Calu3 (cell line): ENCODE measurements at regions not wholly inside any gene's neighbourhood (a gene's known extent, or its start where the extent isn't known, plus 50 kb on each side); places are given as distances from the start of the nearest gene placed in this dataset.

Experiments used
- BruUV-seq: library from RNA; stranded (reverse); fragments of 400-500 nt; replicated peaks from 2 replicates; lab custom pipeline; 2021; lab: Mats Ljungman, UMichigan
- CTCF ChIA-PET: fragments of 300-600 bp; sonication (Branson Sonifier 250); formaldehyde crosslinking; loops from one replicate; lab custom pipeline; 2022; ENCODE audit warnings: antibody characterized with exemption; lab: Charles Lee
- DNase-seq: peaks from one replicate; pipeline ENCODE4 v3.0.0; 2022
- H3K27ac Mint-ChIP-seq: one replicate; pipeline ENCODE4 v1.8.0; 2022; ENCODE audit warnings: mixed read lengths; ENCODE audit not compliant: unreplicated experiment
- H3K27me3 Mint-ChIP-seq: one replicate; pipeline ENCODE4 v1.8.0; 2022; ENCODE audit warnings: mixed read lengths; ENCODE audit not compliant: unreplicated experiment
- H3K36me3 Mint-ChIP-seq: one replicate; pipeline ENCODE4 v1.8.0; 2022; ENCODE audit warnings: mild to moderate bottlenecking, moderate library complexity, mixed read lengths; ENCODE audit not compliant: insufficient read depth, unreplicated experiment
- H3K4me1 Mint-ChIP-seq: one replicate; pipeline ENCODE4 v1.8.0; 2022; ENCODE audit warnings: mild to moderate bottlenecking, low read depth, mixed read lengths; ENCODE audit not compliant: unreplicated experiment
- H3K4me3 Mint-ChIP-seq: one replicate; pipeline ENCODE4 v1.8.0; 2022; ENCODE audit warnings: mild to moderate bottlenecking, low read depth, moderate library complexity, mixed read lengths; ENCODE audit not compliant: unreplicated experiment
- H3K9me3 Mint-ChIP-seq: one replicate; pipeline ENCODE4 v1.8.0; 2022; ENCODE audit warnings: low read depth, mixed read lengths; ENCODE audit not compliant: unreplicated experiment
- intact Hi-C: fragments of 100-400 bp; cut with micrococcal nuclease; formaldehyde crosslinking; loops from one replicate; pipeline ENCODE4 v1.10.0; 2022; ENCODE audit not compliant: unreplicated experiment
- TF ChIP-seq, protein P1 (sequence below): fragments of 200-600 bp; IDR thresholded peaks from one replicate; pipeline ENCODE4 v1.8.0; 2022; ENCODE audit warnings: antibody characterized with exemption; ENCODE audit not compliant: unreplicated experiment

DNA sequence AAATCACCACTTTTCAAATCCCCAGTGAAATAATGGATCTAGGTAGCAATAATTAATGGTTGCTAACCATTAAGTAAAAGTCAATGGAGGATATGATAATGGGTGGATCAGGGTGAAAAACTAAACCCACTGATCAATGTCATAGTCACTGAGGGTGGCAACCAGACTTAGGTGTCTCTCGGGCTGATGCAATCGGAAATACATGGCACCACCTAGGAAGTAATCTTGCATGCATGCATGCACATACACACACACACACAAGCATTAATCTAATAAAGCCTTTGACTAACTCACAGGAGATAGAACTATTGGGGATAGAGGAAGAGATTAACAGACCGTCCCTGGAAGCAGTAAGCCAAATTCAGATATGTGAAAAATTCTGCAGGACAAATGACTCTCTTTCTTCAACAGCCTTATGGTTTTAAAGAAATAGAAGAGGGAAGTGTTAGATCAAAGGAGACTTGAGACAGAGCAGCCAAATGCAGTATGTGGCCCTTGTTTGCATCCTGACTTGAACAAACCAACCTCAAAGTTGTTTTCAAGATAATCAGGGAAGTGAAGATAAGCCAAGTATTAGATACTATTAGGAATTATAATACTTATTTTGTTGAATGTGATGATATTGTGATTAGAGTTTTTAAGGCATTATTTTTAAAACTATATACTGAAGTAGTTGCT lies 186.0 kb upstream of the RMP24 start:
- CTCF ChIA-PET, result no interaction called here
- no peak overlapping the region for H3K27ac Mint-ChIP-seq
- H3K36me3 Mint-ChIP-seq, result no peaks in the 10 kb centered on the region
- no TSS peak for BruUV-seq
- peaks cover 19% of the 10 kb centered on the region for H3K27me3 Mint-ChIP-seq
- TF ChIP-seq, protein P1, sequence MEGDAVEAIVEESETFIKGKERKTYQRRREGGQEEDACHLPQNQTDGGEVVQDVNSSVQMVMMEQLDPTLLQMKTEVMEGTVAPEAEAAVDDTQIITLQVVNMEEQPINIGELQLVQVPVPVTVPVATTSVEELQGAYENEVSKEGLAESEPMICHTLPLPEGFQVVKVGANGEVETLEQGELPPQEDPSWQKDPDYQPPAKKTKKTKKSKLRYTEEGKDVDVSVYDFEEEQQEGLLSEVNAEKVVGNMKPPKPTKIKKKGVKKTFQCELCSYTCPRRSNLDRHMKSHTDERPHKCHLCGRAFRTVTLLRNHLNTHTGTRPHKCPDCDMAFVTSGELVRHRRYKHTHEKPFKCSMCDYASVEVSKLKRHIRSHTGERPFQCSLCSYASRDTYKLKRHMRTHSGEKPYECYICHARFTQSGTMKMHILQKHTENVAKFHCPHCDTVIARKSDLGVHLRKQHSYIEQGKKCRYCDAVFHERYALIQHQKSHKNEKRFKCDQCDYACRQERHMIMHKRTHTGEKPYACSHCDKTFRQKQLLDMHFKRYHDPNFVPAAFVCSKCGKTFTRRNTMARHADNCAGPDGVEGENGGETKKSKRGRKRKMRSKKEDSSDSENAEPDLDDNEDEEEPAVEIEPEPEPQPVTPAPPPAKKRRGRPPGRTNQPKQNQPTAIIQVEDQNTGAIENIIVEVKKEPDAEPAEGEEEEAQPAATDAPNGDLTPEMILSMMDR, result no peak
- no peaks in the 10 kb centered on the region for H3K4me1 Mint-ChIP-seq
- H3K4me3 Mint-ChIP-seq, result no peak overlapping the region
- intact Hi-C loops, result no loop called here
- DNase-seq, result no peak
- H3K9me3 Mint-ChIP-seq, result no peaks in the 10 kb centered on the region

DNA sequence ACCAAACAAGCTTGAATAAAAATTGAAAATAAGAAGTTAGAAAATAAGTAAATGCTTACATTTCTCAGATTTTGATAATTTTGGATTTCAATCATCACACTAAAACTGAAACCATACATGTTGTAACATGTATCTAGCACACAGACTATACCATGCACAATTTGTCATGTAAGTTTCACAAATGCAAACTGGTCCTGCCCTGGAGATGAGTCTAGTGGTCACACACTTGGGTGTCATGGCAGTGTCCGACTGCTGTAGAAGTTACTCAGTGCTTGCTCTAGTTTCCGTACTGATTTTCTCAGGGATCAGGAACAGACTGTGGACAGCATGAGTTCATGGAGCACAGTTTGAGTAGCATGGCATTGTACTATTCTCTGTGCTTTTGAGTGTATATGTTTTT lies 182.9 kb upstream of the RMP24 start:
- H3K27me3 Mint-ChIP-seq, result peaks cover 42% of the 10 kb centered on the region
- no TSS peak for BruUV-seq
- no peaks in the 10 kb centered on the region for H3K4me1 Mint-ChIP-seq
- CTCF ChIA-PET, result no interaction called here
- peaks cover 3% of the 10 kb centered on the region for H3K9me3 Mint-ChIP-seq
- intact Hi-C loops, result no loop called here
- no peak for DNase-seq
- H3K27ac Mint-ChIP-seq, result no peak overlapping the region
- TF ChIP-seq, protein P1, result no peak
- H3K4me3 Mint-ChIP-seq, result no peak overlapping the region
- no peaks in the 10 kb centered on the region for H3K36me3 Mint-ChIP-seq

DNA sequence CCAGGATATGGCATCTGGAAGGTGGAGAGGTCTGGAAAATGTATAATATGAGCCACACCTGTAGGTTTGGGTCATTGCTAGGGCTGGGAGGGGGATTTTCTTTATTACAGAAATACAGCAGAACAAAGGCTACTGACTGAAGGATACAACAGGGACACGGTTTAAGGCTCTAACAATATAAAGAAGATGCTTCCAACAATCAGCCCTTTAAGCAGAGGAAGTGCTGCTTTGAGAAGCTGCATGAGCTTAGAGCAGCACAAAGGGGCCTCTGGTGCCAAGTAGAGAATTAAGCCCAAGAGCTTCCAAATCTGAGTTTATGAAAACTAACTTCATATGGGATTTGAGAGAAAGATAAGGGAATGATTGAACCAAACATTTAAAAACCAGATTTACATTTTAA lies 174.5 kb upstream of the RMP24 start:
- no peak overlapping the region for H3K4me3 Mint-ChIP-seq
- BruUV-seq, result no TSS peak
- TF ChIP-seq, protein P1, result no peak
- no peaks in the 10 kb centered on the region for H3K4me1 Mint-ChIP-seq
- intact Hi-C loops, result no loop called here
- no peaks in the 10 kb centered on the region for H3K36me3 Mint-ChIP-seq
- peaks cover 25% of the 10 kb centered on the region for H3K27me3 Mint-ChIP-seq
- no peaks in the 10 kb centered on the region for H3K9me3 Mint-ChIP-seq
- no peak overlapping the region for H3K27ac Mint-ChIP-seq
- CTCF ChIA-PET, result no interaction called here
- no peak for DNase-seq

DNA sequence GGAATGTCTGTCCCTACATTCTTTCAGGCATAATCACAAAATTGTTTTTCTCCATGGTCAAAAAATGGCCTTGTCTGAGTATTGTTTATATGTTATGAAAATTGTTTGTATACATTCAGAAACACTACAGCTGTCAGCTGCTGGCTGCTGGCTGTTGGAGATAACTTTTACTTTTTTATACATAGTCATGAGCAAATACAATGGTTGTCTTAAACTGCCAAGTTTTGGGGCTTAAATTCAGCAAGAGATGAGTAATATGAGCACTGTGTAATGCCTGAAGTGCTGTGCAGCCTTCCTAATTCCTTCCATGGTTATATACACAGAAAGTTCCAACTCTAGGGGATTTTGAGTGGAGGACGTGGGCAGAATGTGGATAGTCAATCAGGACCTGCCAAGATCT lies 168.9 kb upstream of the RMP24 start:
- H3K36me3 Mint-ChIP-seq, result no peaks in the 10 kb centered on the region
- peaks cover 21% of the 10 kb centered on the region for H3K27me3 Mint-ChIP-seq
- no peak overlapping the region for H3K4me3 Mint-ChIP-seq
- intact Hi-C loops, result no loop called here
- no peak for DNase-seq
- no peaks in the 10 kb centered on the region for H3K9me3 Mint-ChIP-seq
- H3K4me1 Mint-ChIP-seq, result no peaks in the 10 kb centered on the region
- CTCF ChIA-PET, result no interaction called here
- no peak overlapping the region for H3K27ac Mint-ChIP-seq
- TF ChIP-seq, protein P1, result no peak
- no TSS peak for BruUV-seq
